Stomach (tissue), 8 donors: ENCODE measurements at regions not wholly inside any gene's neighbourhood (a gene's known extent, or its start where the extent isn't known, plus 50 kb on each side); places are given as distances from the start of the nearest gene placed in this dataset.

Experiments used
- DNase-seq, 2 donors: peaks; one replicate each; pipeline versions ENCODE4 v3.0.0 to v3.0.0-alpha.2; 2013 to 2019
- H3K27ac ChIP-seq, 5 donors: fragments of 200-600 bp in 4 of 5; sonication (generic) in 4 of 5; one replicate each; pipeline ENCODE4 v1.5.1; 2013 to 2019; ENCODE audit warnings: mild to moderate bottlenecking in 1 of 5, moderate library complexity in 1 of 5
- H3K27me3 ChIP-seq, 3 donors: fragments of 200-600 bp; sonication (generic); one replicate each; pipeline ENCODE4 v1.5.1; 2017 to 2019; ENCODE audit warnings: mixed run types in 1 of 3
- H3K36me3 ChIP-seq, 4 donors: fragments of 200-600 bp; sonication (generic); 1 replicate in 3 of 4; 2 replicates in 1 of 4; pipeline ENCODE4 v1.5.1; 2016 to 2019
- H3K4me1 ChIP-seq, 4 donors: fragments of 200-600 bp; sonication (generic); one replicate each; pipeline ENCODE4 v1.5.1; 2016 to 2019
- H3K4me3 ChIP-seq, 4 donors: fragments of 200-600 bp; sonication (generic) in 3 of 4; one replicate each; pipeline ENCODE4 v1.5.1; 2016 to 2019; ENCODE audit warnings: mild to moderate bottlenecking in 1 of 4
- H3K9me3 ChIP-seq, 4 donors: fragments of 200-600 bp; sonication (generic); one replicate each; pipeline ENCODE4 v1.5.1; 2016 to 2019
- EP300 ChIP-seq: sonication (generic); formaldehyde crosslinking; IDR thresholded peaks from one replicate; pipeline ENCODE4 v1.6.1; 2017; ENCODE audit warnings: antibody characterized with exemption
- POLR2A ChIP-seq, 4 donors: fragments of 450-650 bp; IDR thresholded peaks; one replicate each; pipeline ENCODE4 v1.6.1; 2016; ENCODE audit warnings: antibody characterized with exemption in 4 of 4, control low read depth in 2 of 4, mild to moderate bottlenecking in 1 of 4, moderate library complexity in 1 of 4
- POLR2AphosphoS5 ChIP-seq, 3 donors: sonication (generic); formaldehyde crosslinking; IDR thresholded peaks; one replicate each; pipeline ENCODE4 v1.6.1; 2016; ENCODE audit warnings: antibody characterized with exemption in 3 of 3
- WGBS, 5 donors: extraction: QIAGEN DNeasy Blood & Tissue Kit in 3 of 5; methylation state at CpG; one replicate each; pipeline versions ENCODE4 v1.1.5 to v1.1.7; 2013 to 2018; 5-methylcytosine and 5-hydroxymethylcytosine counted together
- intact Hi-C: fragments of 100-400 bp; cut with DNase I; formaldehyde crosslinking; loops from one replicate; pipeline ENCODE4 v1.15.1; 2023; ENCODE audit warnings: low total_unique reads
- TF ChIP-seq, protein P1 (sequence below), 7 experiments: fragments of 450-650 bp in 4 of 7; fragments of 200-600 bp in 3 of 7; sonication (generic) in 3 of 7; IDR thresholded peaks; one replicate each; pipeline ENCODE4 v1.5.1; 2016 to 2019; ENCODE audit warnings: antibody characterized with exemption in 7 of 7, control low read depth in 2 of 7, mild to moderate bottlenecking in 1 of 7
- donor health status: healthy with polysubstance abuse.
- donor health status: Bipolar disorder and iron deficiency.
- donor health status: healthy.

DNA sequence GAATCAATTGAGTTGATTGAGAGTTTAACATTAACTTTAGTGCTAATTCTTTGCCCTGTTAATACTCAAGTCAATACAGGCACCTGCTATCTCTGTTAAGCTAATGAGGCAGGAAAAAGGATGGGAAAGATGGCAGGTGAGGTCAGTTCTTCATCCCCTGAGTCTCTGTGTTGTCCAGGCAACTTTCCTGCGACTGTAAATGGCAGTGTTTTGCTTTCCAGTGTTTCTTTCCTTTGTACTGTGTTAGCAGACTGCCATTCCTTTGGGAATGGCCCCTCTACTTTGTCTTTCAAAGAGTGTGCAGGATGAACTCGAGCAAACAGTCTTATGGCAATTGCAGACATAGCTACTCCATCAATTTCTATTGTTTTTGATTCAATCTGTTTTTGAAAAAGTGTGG is 202.2 kb upstream of the VLDLR start:
- TF ChIP-seq POLR2AphosphoS5 (IDR thresholded peaks at IDR 0.05) (no peak), POLR2A (IDR thresholded peaks at IDR 0.05) (no peak), EP300 (no peak)
- TF ChIP-seq, protein P1, sequence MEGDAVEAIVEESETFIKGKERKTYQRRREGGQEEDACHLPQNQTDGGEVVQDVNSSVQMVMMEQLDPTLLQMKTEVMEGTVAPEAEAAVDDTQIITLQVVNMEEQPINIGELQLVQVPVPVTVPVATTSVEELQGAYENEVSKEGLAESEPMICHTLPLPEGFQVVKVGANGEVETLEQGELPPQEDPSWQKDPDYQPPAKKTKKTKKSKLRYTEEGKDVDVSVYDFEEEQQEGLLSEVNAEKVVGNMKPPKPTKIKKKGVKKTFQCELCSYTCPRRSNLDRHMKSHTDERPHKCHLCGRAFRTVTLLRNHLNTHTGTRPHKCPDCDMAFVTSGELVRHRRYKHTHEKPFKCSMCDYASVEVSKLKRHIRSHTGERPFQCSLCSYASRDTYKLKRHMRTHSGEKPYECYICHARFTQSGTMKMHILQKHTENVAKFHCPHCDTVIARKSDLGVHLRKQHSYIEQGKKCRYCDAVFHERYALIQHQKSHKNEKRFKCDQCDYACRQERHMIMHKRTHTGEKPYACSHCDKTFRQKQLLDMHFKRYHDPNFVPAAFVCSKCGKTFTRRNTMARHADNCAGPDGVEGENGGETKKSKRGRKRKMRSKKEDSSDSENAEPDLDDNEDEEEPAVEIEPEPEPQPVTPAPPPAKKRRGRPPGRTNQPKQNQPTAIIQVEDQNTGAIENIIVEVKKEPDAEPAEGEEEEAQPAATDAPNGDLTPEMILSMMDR (IDR thresholded peaks at IDR 0.05), result no peak
- no peak overlapping the region for H3K4me3 ChIP-seq
- 33 to 72% (median 44%) methylated on average over 2 of the region's 2 CpGs for WGBS, 5 donors

DNA sequence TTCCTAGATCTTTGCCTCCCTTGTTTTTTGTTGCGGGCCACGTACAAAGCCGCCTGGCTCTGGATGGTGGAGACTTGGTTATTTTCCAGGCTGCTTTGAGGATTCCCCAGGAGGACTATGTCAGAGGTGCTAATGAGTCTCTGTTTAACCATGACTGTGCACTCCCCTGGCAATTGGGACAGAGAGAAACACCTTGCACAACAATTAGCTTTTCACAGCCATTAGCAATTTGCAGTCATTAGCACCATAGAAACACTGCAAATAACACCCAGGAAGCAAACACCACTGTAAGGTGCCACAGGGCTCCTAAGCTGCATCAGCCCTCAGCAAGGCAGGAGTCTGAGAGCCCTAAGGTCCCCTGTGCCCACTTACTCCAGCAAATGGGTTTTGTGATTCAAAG is 201.0 kb upstream of the VLDLR start:
- no peak overlapping the region for H3K4me3 ChIP-seq
- WGBS, 5 donors, result 54 to 94% (median 79%) methylated on average over 3 of the region's 3 CpGs
- H3K9me3 ChIP-seq, result no peaks in the 10 kb centered on the region
- H3K4me1 ChIP-seq, result no peaks in the 10 kb centered on the region
- H3K27ac ChIP-seq, result no peak overlapping the region
- H3K27me3 ChIP-seq, result no peaks in the 10 kb centered on the region
- H3K36me3 ChIP-seq, result no peaks in the 10 kb centered on the region
- intact Hi-C loops, result no loop called here
- TF ChIP-seq POLR2AphosphoS5 (IDR thresholded peaks at IDR 0.05) (no peak), POLR2A (IDR thresholded peaks at IDR 0.05) (no peak), EP300 (no peak)
- TF ChIP-seq, protein P1 (IDR thresholded peaks at IDR 0.05), result no peak
- peak in 1 of 2 donors; percentile 41 for DNase-seq

More for the DNA sequence above, 202.2 kb upstream of the VLDLR start:
- DNase-seq, result no peak
- no peaks in the 10 kb centered on the region for H3K4me1 ChIP-seq
- intact Hi-C loops, result no loop called here
- no peaks in the 10 kb centered on the region for H3K36me3 ChIP-seq
- H3K27ac ChIP-seq, result no peak overlapping the region
- no peaks in the 10 kb centered on the region for H3K27me3 ChIP-seq
- H3K9me3 ChIP-seq, result no peaks in the 10 kb centered on the region

- WGBS, 5 donors, result 33 to 61% (median 50%) methylated on average over 2 of the region's 2 CpGs
- intact Hi-C loops, result no loop called here
Measured at GRCh38 chr9:2424619-2425033, 197.0 kb upstream of the VLDLR start.

DNA sequence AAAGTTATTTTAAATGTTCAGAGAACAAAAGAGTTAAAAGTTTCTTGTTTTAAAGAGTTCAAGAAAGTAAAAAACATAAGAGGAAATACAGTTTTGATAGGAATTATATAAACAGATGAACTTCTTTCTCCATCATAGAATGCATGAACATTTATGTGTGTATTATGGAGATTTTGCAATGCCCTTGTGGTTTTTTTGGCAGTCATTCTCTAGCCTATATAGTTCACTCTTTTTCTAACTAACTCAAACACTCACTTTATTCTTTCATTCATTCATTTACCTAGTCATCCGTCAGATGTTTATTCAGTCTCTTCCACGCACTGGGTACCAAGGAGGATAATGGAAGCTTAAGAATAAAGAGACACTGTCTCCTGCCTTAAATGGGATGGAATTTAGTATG is 195.9 kb upstream of the VLDLR start:
- no peaks in the 10 kb centered on the region for H3K9me3 ChIP-seq
- intact Hi-C loops, result no loop called here
- WGBS, 5 donors, result 75 to 92% (median 84%) methylated on average over 2 of the region's 2 CpGs
- no peak overlapping the region for H3K4me3 ChIP-seq
- DNase-seq, result no peak
- H3K4me1 ChIP-seq, result peaks cover 0 to 10% (median 0%) of the 10 kb centered on the region in 4 donors
- H3K27ac ChIP-seq, result no peak overlapping the region
- no peaks in the 10 kb centered on the region for H3K36me3 ChIP-seq
- TF ChIP-seq POLR2AphosphoS5 (IDR thresholded peaks at IDR 0.05), result no peak
- TF ChIP-seq, protein P1 (IDR thresholded peaks at IDR 0.05), result no peak
- no peaks in the 10 kb centered on the region for H3K27me3 ChIP-seq

More at GRCh38 chr9:2424619-2425033, 197.0 kb upstream of the VLDLR start:
- H3K4me3 ChIP-seq, result no peak overlapping the region
- H3K4me1 ChIP-seq, result peaks cover 0 to 10% (median 0%) of the 10 kb centered on the region in 4 donors
- H3K9me3 ChIP-seq, result no peaks in the 10 kb centered on the region
- H3K27ac ChIP-seq, result peak overlapping the region in 1 of 5 donors; percentile 22
- DNase-seq, result peak in 1 of 2 donors; percentile 72
- no peaks in the 10 kb centered on the region for H3K27me3 ChIP-seq
- TF ChIP-seq POLR2AphosphoS5 (IDR thresholded peaks at IDR 0.05) (no peak), EP300 (no peak), POLR2A (IDR thresholded peaks at IDR 0.05) (no peak)
- TF ChIP-seq, protein P1 (IDR thresholded peaks at IDR 0.05), result no peak
- H3K36me3 ChIP-seq, result no peaks in the 10 kb centered on the region
